ENCODE measurements at regions not wholly inside any gene's neighbourhood (a gene's known extent, or its start where the extent isn't known, plus 50 kb on each side); places are given as distances from the start of the nearest gene placed in this dataset.

GRCh38 chr13:112124141-112124540, 57.2 kb downstream of the SOX1 start:
- POLR2A ChIA-PET, result no interaction called here
- no peaks in the 10 kb centered on the region for H3K9me3 Mint-ChIP-seq
- no peaks in the 10 kb centered on the region for H3K36me3 Mint-ChIP-seq
- no peak overlapping the region for H3K4me3 Mint-ChIP-seq
- H3K4me1 Mint-ChIP-seq, result peaks cover 0 to 2% (median 0%) of the 10 kb centered on the region in 4 donors
- no peak for DNase-seq
- ATAC-seq, result no peak
- no peak overlapping the region for H3K27ac Mint-ChIP-seq
- H3K27me3 Mint-ChIP-seq, result peaks cover 3 to 45% (median 24%) of the 10 kb centered on the region in 5 donors

GRCh38 chr13:112127564-112128330, 60.8 kb downstream of the SOX1 start:
- Mint-ChIP-seq H3K9me3 (no peaks in the 10 kb centered on the region), H3K27ac (no peak overlapping the region), H3K36me3 (no peaks in the 10 kb centered on the region), H3K4me3 (no peak overlapping the region), H3K27me3 (peaks cover 5 to 48% (median 17%) of the 10 kb centered on the region in 5 donors), H3K4me1 (peaks cover 0 to 2% (median 0%) of the 10 kb centered on the region in 4 donors)
- ATAC-seq (no peak), DNase-seq (no peak)
- POLR2A ChIA-PET, result no interaction called here

- DNase-seq, result no peak
- peaks cover 0 to 2% (median 0%) of the 10 kb centered on the region in 4 donors for H3K4me1 Mint-ChIP-seq
- ATAC-seq, result no peak
- no peaks in the 10 kb centered on the region for H3K36me3 Mint-ChIP-seq
- H3K27me3 Mint-ChIP-seq, result peaks cover 5 to 48% (median 17%) of the 10 kb centered on the region in 5 donors
- H3K4me3 Mint-ChIP-seq, result no peak overlapping the region
- no peaks in the 10 kb centered on the region for H3K9me3 Mint-ChIP-seq
- H3K27ac Mint-ChIP-seq, result no peak overlapping the region
- POLR2A ChIA-PET, result no interaction called here
Observed at GRCh38 chr13:112128331-112128610, 61.3 kb downstream of the SOX1 start.

GRCh38 chr13:112130418-112130817, 63.5 kb downstream of the SOX1 start:
- H3K4me3 Mint-ChIP-seq, result no peak overlapping the region

GRCh38 chr13:112131081-112131712, 64.2 kb downstream of the SOX1 start:
- Mint-ChIP-seq H3K4me3 (no peak overlapping the region), H3K4me1 (peaks cover 0 to 1% (median 0%) of the 10 kb centered on the region in 4 donors), H3K9me3 (peaks cover 0 to 3% (median 0%) of the 10 kb centered on the region in 9 donors), H3K36me3 (no peaks in the 10 kb centered on the region), H3K27me3 (peaks cover 5 to 43% (median 21%) of the 10 kb centered on the region in 5 donors), H3K27ac (no peak overlapping the region)
- POLR2A ChIA-PET, result no interaction called here
- DNase-seq (no peak), ATAC-seq (no peak)

More at GRCh38 chr13:112130418-112130817, 63.5 kb downstream of the SOX1 start:
- Mint-ChIP-seq H3K4me1 (no peaks in the 10 kb centered on the region), H3K27ac (no peak overlapping the region), H3K9me3 (no peaks in the 10 kb centered on the region), H3K36me3 (no peaks in the 10 kb centered on the region), H3K27me3 (peaks cover 5 to 38% (median 20%) of the 10 kb centered on the region in 5 donors)
- DNase-seq (no peak), ATAC-seq (no peak)
- POLR2A ChIA-PET, result no interaction called here

- H3K36me3 Mint-ChIP-seq, result no peaks in the 10 kb centered on the region
- ATAC-seq, result no peak
- no peak for DNase-seq
- peaks cover 5 to 48% (median 22%) of the 10 kb centered on the region in 5 donors for H3K27me3 Mint-ChIP-seq
- H3K4me1 Mint-ChIP-seq, result peaks cover 0 to 1% (median 0%) of the 10 kb centered on the region in 4 donors
- no peak overlapping the region for H3K4me3 Mint-ChIP-seq
- peaks cover 0 to 3% (median 0%) of the 10 kb centered on the region in 9 donors for H3K9me3 Mint-ChIP-seq
- no peak overlapping the region for H3K27ac Mint-ChIP-seq
- POLR2A ChIA-PET, result no interaction called here
Observed at GRCh38 chr13:112131713-112132113, 64.8 kb downstream of the SOX1 start.

GRCh38 chr13:112132142-112132541, 65.2 kb downstream of the SOX1 start:
- POLR2A ChIA-PET, result no interaction called here

GRCh38 chr13:112132619-112133018, 65.7 kb downstream of the SOX1 start:
- peaks cover 0 to 3% (median 0%) of the 10 kb centered on the region in 9 donors for H3K9me3 Mint-ChIP-seq
- no peak overlapping the region for H3K4me3 Mint-ChIP-seq
- ATAC-seq, result no peak
- H3K27ac Mint-ChIP-seq, result no peak overlapping the region
- peaks cover 3 to 40% (median 19%) of the 10 kb centered on the region in 5 donors for H3K27me3 Mint-ChIP-seq
- POLR2A ChIA-PET, result no interaction called here
- peaks cover 0 to 1% (median 0%) of the 10 kb centered on the region in 4 donors for H3K4me1 Mint-ChIP-seq
- no peaks in the 10 kb centered on the region for H3K36me3 Mint-ChIP-seq
- no peak for DNase-seq

More at GRCh38 chr13:112132142-112132541, 65.2 kb downstream of the SOX1 start:
- Mint-ChIP-seq H3K27me3 (peaks cover 4 to 44% (median 22%) of the 10 kb centered on the region in 5 donors), H3K4me3 (no peak overlapping the region), H3K9me3 (peaks cover 0 to 3% (median 0%) of the 10 kb centered on the region in 9 donors), H3K27ac (no peak overlapping the region), H3K4me1 (peaks cover 0 to 1% (median 0%) of the 10 kb centered on the region in 4 donors), H3K36me3 (no peaks in the 10 kb centered on the region)
- ATAC-seq (no peak), DNase-seq (no peak)

- Mint-ChIP-seq H3K4me1 (peaks cover 0 to 1% (median 0%) of the 10 kb centered on the region in 4 donors), H3K4me3 (no peak overlapping the region), H3K36me3 (no peaks in the 10 kb centered on the region), H3K27ac (no peak overlapping the region), H3K27me3 (peaks cover 4 to 28% (median 11%) of the 10 kb centered on the region in 5 donors), H3K9me3 (peaks cover 0 to 3% (median 0%) of the 10 kb centered on the region in 9 donors)
- POLR2A ChIA-PET, result no interaction called here
- DNase-seq (no peak), ATAC-seq (no peak)
Observed at GRCh38 chr13:112133499-112134390, 66.8 kb downstream of the SOX1 start.

GRCh38 chr13:112134391-112135075, 67.6 kb downstream of the SOX1 start:
- DNase-seq (no peak), ATAC-seq (no peak)
- Mint-ChIP-seq H3K4me3 (no peak overlapping the region), H3K27me3 (peaks cover 2 to 24% (median 10%) of the 10 kb centered on the region in 5 donors), H3K36me3 (no peaks in the 10 kb centered on the region), H3K27ac (no peak overlapping the region), H3K4me1 (peaks cover 0 to 1% (median 0%) of the 10 kb centered on the region in 4 donors), H3K9me3 (peaks cover 0 to 3% (median 0%) of the 10 kb centered on the region in 9 donors)
- POLR2A ChIA-PET, result no interaction called here

- no peak for DNase-seq
- POLR2A ChIA-PET, result no interaction called here
- H3K27me3 Mint-ChIP-seq, result peaks cover 3 to 26% (median 11%) of the 10 kb centered on the region in 5 donors
- peaks cover 0 to 3% (median 0%) of the 10 kb centered on the region in 9 donors for H3K9me3 Mint-ChIP-seq
- H3K4me3 Mint-ChIP-seq, result peak overlapping the region in 1 of 10 donors; percentile 63
- ATAC-seq, result no peak
- H3K36me3 Mint-ChIP-seq, result no peaks in the 10 kb centered on the region
- H3K4me1 Mint-ChIP-seq, result peaks cover 0 to 1% (median 0%) of the 10 kb centered on the region in 4 donors
- no peak overlapping the region for H3K27ac Mint-ChIP-seq
Observed at GRCh38 chr13:112136095-112136494, 69.1 kb downstream of the SOX1 start.

GRCh38 chr13:112137144-112137543, 70.2 kb downstream of the SOX1 start:
- Mint-ChIP-seq H3K9me3 (peaks cover 0 to 3% (median 0%) of the 10 kb centered on the region in 9 donors), H3K27ac (no peak overlapping the region), H3K4me3 (no peak overlapping the region), H3K27me3 (peaks cover 4 to 36% (median 17%) of the 10 kb centered on the region in 5 donors), H3K4me1 (peaks cover 0 to 1% (median 0%) of the 10 kb centered on the region in 4 donors), H3K36me3 (no peaks in the 10 kb centered on the region)
- POLR2A ChIA-PET, result no interaction called here
- no peak for ATAC-seq
- DNase-seq, result no peak
